K562 (cell line): ENCODE measurements at regions not wholly inside any gene's neighbourhood (a gene's known extent, or its start where the extent isn't known, plus 50 kb on each side); places are given as distances from the start of the nearest gene placed in this dataset.

Experiments used
- ATAC-seq: fragments of 200-7000 bp; cut with Tn5 transposase; 3 replicates; pipeline ENCODE4 v1.9.1; 2020; ENCODE audit warnings: moderate library complexity
- BruUV-seq: library from RNA; stranded (reverse); fragments of 400-500 nt; replicated peaks from 2 replicates; lab custom pipeline; 2021; lab: Mats Ljungman, UMichigan
- CTCF ChIA-PET: fragments of 300-600 bp; formaldehyde crosslinking; extraction: SDS; loops from one replicate; lab custom pipeline; 2021; ENCODE audit warnings: low intra/inter-chr PET ratio; lab: Yijun Ruan, JAX
- POLR2A ChIA-PET: fragments of 300-600, 350-650 bp; sonication (Branson Sonifier 250); formaldehyde crosslinking; extraction: SDS; loops from one replicate; lab custom pipeline; 2021; ENCODE audit warnings: antibody characterized with exemption, inconsistent platforms; lab: Yijun Ruan, JAX
- DNase-seq, 4 experiments: peaks; one replicate each; pipeline versions ENCODE4 v3.0.0 to v3.0.0-alpha.2; 2011 to 2018; ENCODE audit warnings: low spot score in 3 of 4, mixed read lengths in 3 of 4; ENCODE audit errors: extremely low read depth in 1 of 4
- FAIRE-seq: peaks from 2 replicates; lab custom pipeline; 2011; peaks lifted over from hg19 to GRCh38; lab: Jason Lieb, UNC
- H2AFZ ChIP-seq: 2 replicates; pipeline ENCODE4 v1.6.0; 2011; ENCODE audit warnings: low read depth, low read length, control low read depth, inconsistent platforms
- H3K27ac ChIP-seq: fragments of 200-600 bp; 3 replicates; pipeline ENCODE4 v1.8.0; 2011; ENCODE audit warnings: low read depth, mild to moderate bottlenecking, control low read depth, inconsistent platforms, low read length, moderate library complexity, mixed read lengths; ENCODE audit errors: extremely low read depth
- H3K27me3 ChIP-seq, 2 experiments: fragments of 300-600 bp in 1 of 2; 2 replicates in 1 of 2; 3 replicates in 1 of 2; pipeline versions ENCODE4 v1.6.0 to v1.8.0; 2011; ENCODE audit warnings: inconsistent platforms in 2 of 2, low read length in 2 of 2, mild to moderate bottlenecking in 1 of 2, mixed read lengths in 1 of 2, moderate library complexity in 1 of 2; ENCODE audit not compliant: control insufficient read depth in 2 of 2, insufficient read depth in 2 of 2
- H3K36me3 ChIP-seq: fragments of 300-600 bp; 3 replicates; pipeline ENCODE4 v1.8.0; 2011; ENCODE audit warnings: mild to moderate bottlenecking, low read length, inconsistent platforms; ENCODE audit not compliant: control insufficient read depth, insufficient read depth
- H3K4me1 ChIP-seq, 2 experiments: fragments of 200-600 bp in 1 of 2; replicated peaks in 1 of 2; 2 replicates in 1 of 2; 3 replicates in 1 of 2; pipeline versions ENCODE4 v1.5.1 to v1.8.0; 2011; ENCODE audit warnings: inconsistent platforms in 2 of 2, low read length in 2 of 2, mild to moderate bottlenecking in 1 of 2, mixed read lengths in 1 of 2, moderate library complexity in 1 of 2; ENCODE audit not compliant: control insufficient read depth in 2 of 2, insufficient read depth in 2 of 2
- H3K4me2 ChIP-seq: 2 replicates; pipeline ENCODE4 v1.6.1; 2011; ENCODE audit warnings: low read length, control low read depth, inconsistent platforms, mixed read lengths; ENCODE audit not compliant: insufficient read depth
- H3K4me3 ChIP-seq: fragments of 200-600 bp; sonication (generic), shearing (Covaris generic); 2 replicates; pipeline ENCODE4 v1.5.1; 2016; ENCODE audit warnings: control low read depth, inconsistent platforms
- H3K79me2 ChIP-seq: fragments of 200-600 bp; 3 replicates; pipeline ENCODE4 v1.8.0; 2011; ENCODE audit warnings: low read length, inconsistent platforms; ENCODE audit not compliant: control insufficient read depth, insufficient read depth
- H3K9ac ChIP-seq, 2 experiments: 2 replicates each; pipeline versions ENCODE4 v1.6.0 to v1.6.1; 2011; ENCODE audit warnings: low read depth in 2 of 2, low read length in 2 of 2, control low read depth in 1 of 2, inconsistent platforms in 1 of 2, mild to moderate bottlenecking in 1 of 2, mixed read lengths in 1 of 2; ENCODE audit not compliant: insufficient read depth in 1 of 2
- H3K9me1 ChIP-seq: one replicate; pipeline ENCODE4 v1.6.0; 2011; ENCODE audit warnings: inconsistent platforms, mild to moderate bottlenecking, low read length, moderate library complexity; ENCODE audit not compliant: control insufficient read depth, insufficient read depth
- H3K9me3 ChIP-seq: replicated peaks from 2 replicates; pipeline ENCODE4 v1.5.1; 2011; ENCODE audit warnings: low read depth, low read length, inconsistent platforms; ENCODE audit not compliant: control insufficient read depth, insufficient read depth
- H4K20me1 ChIP-seq: replicated peaks from 2 replicates; pipeline ENCODE4 v1.6.1; 2011; ENCODE audit warnings: low read length, inconsistent platforms, mixed read lengths; ENCODE audit not compliant: control insufficient read depth, insufficient read depth
- CC2D1A ChIP-seq: fragments of 450-650 bp; IDR thresholded peaks from 2 replicates; pipeline ENCODE4 v1.6.1; 2017; ENCODE audit warnings: mild to moderate bottlenecking
- DACH1 ChIP-seq: fragments of 450-650 bp; IDR thresholded peaks from 2 replicates; pipeline ENCODE4 v1.6.1; 2018; ENCODE audit not compliant: partially characterized antibody
- KHSRP ChIP-seq: fragments of 450-650 bp; IDR thresholded peaks from 2 replicates; pipeline ENCODE4 v1.6.1; 2017
- MTA3 ChIP-seq: fragments of 450-650 bp; formaldehyde crosslinking; IDR thresholded peaks from 2 replicates; pipeline ENCODE4 v1.6.1; 2017; ENCODE audit warnings: mild to moderate bottlenecking, borderline replicate concordance
- TEAD4 ChIP-seq, 2 experiments: sonication (generic) in 1 of 2; formaldehyde crosslinking in 1 of 2; IDR thresholded peaks; 2 replicates each; pipeline versions ENCODE4 v1.6.1 to v1.8.0; 2012 to 2022; ENCODE audit warnings: borderline replicate concordance in 1 of 2, inconsistent platforms in 1 of 2, low read length in 1 of 2, mild to moderate bottlenecking in 1 of 2, missing genetic modification reagents in 1 of 2
- XRCC5 ChIP-seq: fragments of 200-400 bp; formaldehyde crosslinking; IDR thresholded peaks from 2 replicates; pipeline ENCODE4 v1.6.1; 2017; ENCODE audit warnings: low read depth, mild to moderate bottlenecking, low read length
- ZNF124 ChIP-seq: sonication (generic); formaldehyde crosslinking; IDR thresholded peaks from 2 replicates; pipeline ENCODE4 v1.8.1; 2022; ENCODE audit warnings: missing genetic modification reagents
- ZNF639 ChIP-seq, 2 experiments: fragments of 200-800 bp in 1 of 2; sonication (Bioruptor generic) in 1 of 2; sonication (generic) in 1 of 2; formaldehyde crosslinking in 1 of 2; IDR thresholded peaks in 1 of 2; conservative IDR thresholded peaks in 1 of 2; 2 replicates each; pipeline versions ENCODE4 v1.5.0 to v1.6.1; 2016 to 2020; ENCODE audit warnings: missing compliant biosample characterization in 1 of 2, missing genetic modification characterization in 1 of 2, missing genetic modification reagents in 1 of 2
- WGBS: fragments of 100-300 bp; shearing (Covaris generic); methylation state at CpG from one replicate; pipeline ENCODE4 v1.1.6; 2016; ENCODE audit warnings: low coverage, mixed read lengths; ENCODE audit not compliant: insufficient coverage; ENCODE audit errors: missing lambda C conversion rate; 5-methylcytosine and 5-hydroxymethylcytosine counted together
- in situ Hi-C: fragments of 300-500 bp; cut with MboI; formaldehyde crosslinking; loops from 4 replicates; pipeline ENCODE4 v1.15.0; 2018; ENCODE audit warnings: inconsistent platforms, mixed read lengths
- intact Hi-C: fragments of 100-400 bp; cut with micrococcal nuclease; formaldehyde crosslinking; loops from 2 replicates; pipeline ENCODE4 v1.14.2; 2022

GRCh38 chr12:102570256-102570655 lies 89.9 kb upstream of the IGF1 start:
- Histone ChIP-seq H3K79me2 (no peaks in the 10 kb centered on the region), H3K4me1 (no peaks in the 10 kb centered on the region), H3K36me3 (no peaks in the 10 kb centered on the region), H3K27me3 (no peaks in the 10 kb centered on the region), H4K20me1 (no peaks in the 10 kb centered on the region), H3K9ac (no peak overlapping the region), H2AFZ (no peak overlapping the region), H3K4me2 (no peak overlapping the region), H3K27ac (no peak overlapping the region), H3K9me1 (no peaks in the 10 kb centered on the region), H3K4me3 (no peak overlapping the region), H3K9me3 (0 out of 2 replicates have a peak, but pooled peaks cover 1% of the 10 kb centered on the region)
- 11% methylated on average over 2 of the region's 2 CpGs for WGBS
- DNase-seq (no peak), FAIRE-seq (no peak), ATAC-seq (no peak)
- TF ChIP-seq ZNF124 (CRISPR knock-in tag) = no peak
- TF ChIP-seq ZNF639 (CRISPR knock-in tag; conservative IDR thresholded peaks at IDR 0.05 in 1 of 2, IDR thresholded peaks at IDR 0.05 in 1 of 2) = no peak
- no TSS peak for BruUV-seq
- in situ Hi-C loops = no loop called here
- intact Hi-C loops = no loop called here
- ChIA-PET CTCF (no interaction called here), POLR2A (no interaction called here)

GRCh38 chr12:102569803-102570202 lies 89.4 kb upstream of the IGF1 start:
- H3K4me2 ChIP-seq = no peak overlapping the region
- no peak overlapping the region for H3K27ac ChIP-seq
- H3K9me1 ChIP-seq = no peaks in the 10 kb centered on the region
- no peaks in the 10 kb centered on the region for H3K27me3 ChIP-seq
- intact Hi-C loops (no loop called here), in situ Hi-C loops (no loop called here)
- H3K9ac ChIP-seq = no peak overlapping the region
- no peak for ATAC-seq
- no peaks in the 10 kb centered on the region for H3K4me1 ChIP-seq
- H2AFZ ChIP-seq = no peak overlapping the region
- ChIA-PET POLR2A (no interaction called here), CTCF (no interaction called here)
- no peaks in the 10 kb centered on the region for H3K36me3 ChIP-seq
- H4K20me1 ChIP-seq = no peaks in the 10 kb centered on the region
- FAIRE-seq = no peak
- TF ChIP-seq DACH1 = no peak
- no peak for TF ChIP-seq XRCC5
- no peak for TF ChIP-seq KHSRP
- TF ChIP-seq TEAD4 (IDR thresholded peaks at IDR 0.05; ENCODE audit: low read length) = no peak
- no peak for TF ChIP-seq TEAD4 (CRISPR knock-in tag; IDR thresholded peaks at IDR 0.05; ENCODE audit: borderline replicate concordance)
- no peak for TF ChIP-seq MTA3
- TF ChIP-seq CC2D1A = no peak
- 6% methylated on average over 1 of the region's 1 CpG for WGBS
- H3K4me3 ChIP-seq = no peak overlapping the region
- no TSS peak for BruUV-seq
- DNase-seq = no peak
- H3K9me3 ChIP-seq = 0 out of 2 replicates have a peak, but pooled peaks cover 2% of the 10 kb centered on the region
- no peaks in the 10 kb centered on the region for H3K79me2 ChIP-seq
